H9 (cell line): ENCODE measurements at regions not wholly inside any gene's neighbourhood (a gene's known extent, or its start where the extent isn't known, plus 50 kb on each side); places are given as distances from the start of the nearest gene placed in this dataset.

ENCODE experiments used
- DNase-seq: peaks from one replicate; pipeline ENCODE4 v3.0.0-alpha.2; 2017
- H2AFZ ChIP-seq: one replicate; pipeline ENCODE4 v1.6.1; 2013; ENCODE audit warnings: mild to moderate bottlenecking, low read length, control low read depth, moderate library complexity
- H2AK5ac ChIP-seq: 2 replicates; pipeline ENCODE4 v1.6.1; 2013; ENCODE audit warnings: low read length, control low read depth, mixed read lengths; ENCODE audit not compliant: insufficient read length
- H2BK120ac ChIP-seq: one replicate; pipeline ENCODE4 v1.6.1; 2013; ENCODE audit warnings: low read depth, mild to moderate bottlenecking, low read length, control low read depth, inconsistent platforms; ENCODE audit not compliant: poor library complexity, severe bottlenecking
- H2BK12ac ChIP-seq: 2 replicates; pipeline ENCODE4 v1.6.1; 2013; ENCODE audit warnings: low read length, control low read depth, mixed read lengths, low read depth; ENCODE audit not compliant: insufficient read length
- H2BK15ac ChIP-seq: 2 replicates; pipeline ENCODE4 v1.6.1; 2013; ENCODE audit warnings: low read depth, low read length, control low read depth
- H2BK20ac ChIP-seq: one replicate; pipeline ENCODE4 v1.6.1; 2013; ENCODE audit warnings: low read depth, mild to moderate bottlenecking, low read length, control low read depth, inconsistent platforms; ENCODE audit not compliant: poor library complexity, severe bottlenecking
- H2BK5ac ChIP-seq: 2 replicates; pipeline ENCODE4 v1.6.1; 2013; ENCODE audit warnings: low read length, control low read depth, mixed read lengths; ENCODE audit not compliant: insufficient read length
- H3K14ac ChIP-seq: 2 replicates; pipeline ENCODE4 v1.6.1; 2013; ENCODE audit warnings: low read length, control low read depth; ENCODE audit not compliant: insufficient read depth
- H3K18ac ChIP-seq: 2 replicates; pipeline ENCODE4 v1.6.1; 2013; ENCODE audit warnings: low read depth, mild to moderate bottlenecking, mixed read lengths, low read length, control low read depth; ENCODE audit not compliant: insufficient read length
- H3K23ac ChIP-seq: 2 replicates; pipeline ENCODE4 v1.6.1; 2013; ENCODE audit warnings: low read length, control low read depth, mixed read lengths, low read depth; ENCODE audit not compliant: insufficient read length
- H3K23me2 ChIP-seq: 2 replicates; pipeline ENCODE4 v1.6.1; 2013; ENCODE audit warnings: low read depth, mild to moderate bottlenecking, mixed read lengths, low read length, control low read depth; ENCODE audit not compliant: insufficient read length, poor library complexity, severe bottlenecking
- H3K27ac ChIP-seq: 2 replicates; pipeline ENCODE4 v1.5.1; 2013; ENCODE audit warnings: low read length, control low read depth, mixed read lengths, low read depth; ENCODE audit not compliant: insufficient read length
- H3K27me3 ChIP-seq: 2 replicates; pipeline ENCODE4 v1.6.1; 2013; ENCODE audit warnings: low read length, control low read depth, inconsistent platforms; ENCODE audit not compliant: insufficient read depth
- H3K4ac ChIP-seq: 2 replicates; pipeline ENCODE4 v1.6.1; 2013; ENCODE audit warnings: low read depth, mild to moderate bottlenecking, control low read depth, inconsistent platforms, low read length, moderate library complexity
- H3K4me1 ChIP-seq: 2 replicates; pipeline ENCODE4 v1.6.1; 2013; ENCODE audit warnings: low read length, control low read depth, inconsistent platforms; ENCODE audit not compliant: insufficient read depth
- H3K4me2 ChIP-seq: 2 replicates; pipeline ENCODE4 v1.6.1; 2013; ENCODE audit warnings: low read length, control low read depth, mixed read lengths; ENCODE audit not compliant: insufficient read length, insufficient read depth
- H3K56ac ChIP-seq: 2 replicates; pipeline ENCODE4 v1.6.1; 2013; ENCODE audit warnings: low read depth, mild to moderate bottlenecking, mixed read lengths, low read length, control low read depth; ENCODE audit not compliant: insufficient read length
- H3K79me1 ChIP-seq: 2 replicates; pipeline ENCODE4 v1.6.1; 2013; ENCODE audit warnings: low read depth, mild to moderate bottlenecking, moderate library complexity, low read length, control low read depth, inconsistent platforms; ENCODE audit not compliant: insufficient read depth, poor library complexity, severe bottlenecking
- H3K79me2 ChIP-seq: 2 replicates; pipeline ENCODE4 v1.6.1; 2013; ENCODE audit warnings: low read length, control low read depth, inconsistent platforms; ENCODE audit not compliant: insufficient read depth
- H3K9ac ChIP-seq: 2 replicates; pipeline ENCODE4 v1.6.1; 2013; ENCODE audit warnings: low read length, control low read depth, mixed read lengths; ENCODE audit not compliant: insufficient read length; ENCODE audit errors: extremely low read depth
- H3K9me3 ChIP-seq: one replicate; pipeline ENCODE4 v1.6.1; 2013; ENCODE audit warnings: low read depth, low read length, inconsistent platforms; ENCODE audit not compliant: control insufficient read depth
- H3T11ph ChIP-seq: one replicate; pipeline ENCODE4 v1.6.1; 2013; ENCODE audit warnings: mild to moderate bottlenecking, low read length, control low read depth, inconsistent platforms
- H4K20me1 ChIP-seq: one replicate; pipeline ENCODE4 v1.6.1; 2013; ENCODE audit not compliant: control insufficient read depth, insufficient read length, insufficient read depth
- H4K5ac ChIP-seq: 2 replicates; pipeline ENCODE4 v1.6.1; 2013; ENCODE audit warnings: low read depth, mild to moderate bottlenecking, mixed read lengths, low read length, control low read depth; ENCODE audit not compliant: insufficient read length
- H4K8ac ChIP-seq: replicated peaks from 2 replicates; pipeline ENCODE4 v1.6.1; 2013; ENCODE audit warnings: low read length, control low read depth, mixed read lengths, low read depth; ENCODE audit not compliant: insufficient read length
- H4K91ac ChIP-seq: 2 replicates; pipeline ENCODE4 v1.6.1; 2013; ENCODE audit warnings: low read depth, mild to moderate bottlenecking, moderate library complexity, mixed read lengths, low read length, control low read depth; ENCODE audit not compliant: insufficient read length
- H3K27ac Mint-ChIP-seq, 3 experiments: 2 replicates in 2 of 3; 3 replicates in 1 of 3; pipeline ENCODE4 v1.8.0; 2020 to 2021; ENCODE audit warnings: mixed read lengths in 3 of 3, mild to moderate bottlenecking in 1 of 3, moderate library complexity in 1 of 3
- H3K27me3 Mint-ChIP-seq: 2 replicates; pipeline ENCODE4 v1.8.0; 2021; ENCODE audit warnings: low read depth, mild to moderate bottlenecking, moderate library complexity, mixed read lengths
- H3K36me3 Mint-ChIP-seq, 3 experiments: 2 replicates in 2 of 3; 3 replicates in 1 of 3; pipeline ENCODE4 v1.8.0; 2020 to 2021; ENCODE audit warnings: low read depth in 3 of 3, mixed read lengths in 3 of 3; ENCODE audit not compliant: insufficient read depth in 1 of 3
- H3K4me1 Mint-ChIP-seq, 2 experiments: 2 replicates each; pipeline ENCODE4 v1.8.0; 2020; ENCODE audit warnings: mixed read lengths in 2 of 2
- H3K4me3 Mint-ChIP-seq, 2 experiments: 2 replicates in 1 of 2; 3 replicates in 1 of 2; pipeline ENCODE4 v1.8.0; 2020 to 2021; ENCODE audit warnings: mild to moderate bottlenecking in 2 of 2, mixed read lengths in 2 of 2, moderate library complexity in 1 of 2
- H3K9me3 Mint-ChIP-seq, 2 experiments: 2 replicates in 1 of 2; 3 replicates in 1 of 2; pipeline ENCODE4 v1.8.0; 2020; ENCODE audit warnings: mild to moderate bottlenecking in 2 of 2, mixed read lengths in 2 of 2, moderate library complexity in 1 of 2
- CTCF ChIP-seq: fragments of 200-600 bp; sonication (generic); conservative IDR thresholded peaks from 3 replicates; pipeline ENCODE4 v1.8.0; 2021; ENCODE audit warnings: antibody characterized with exemption, mild to moderate bottlenecking
- WGBS: extraction: QIAGEN DNeasy Blood & Tissue Kit; methylation state at CpG from one replicate; pipeline ENCODE4 v1.1.7; 2013; ENCODE audit warnings: missing lambda C conversion rate, low lambda C conversion rate, mixed read lengths; ENCODE audit not compliant: insufficient read length; ENCODE audit errors: extremely low coverage; 5-methylcytosine and 5-hydroxymethylcytosine counted together

GRCh38 chr13:74651121-74651520, 516.9 kb upstream of the KLF12 start:
- Histone ChIP-seq H3K4me2 (no peak overlapping the region), H4K5ac (no peak overlapping the region), H4K20me1 (no peaks in the 10 kb centered on the region), H3T11ph (no peak overlapping the region), H2BK12ac (no peak overlapping the region), H3K18ac (no peak overlapping the region), H3K79me1 (no peaks in the 10 kb centered on the region), H4K91ac (no peak overlapping the region), H3K4me1 (peaks cover 3% of the 10 kb centered on the region; the same call in 1 of the 2 replicates), H3K56ac (no peak overlapping the region), H3K79me2 (no peaks in the 10 kb centered on the region), H3K27me3 (no peaks in the 10 kb centered on the region), H3K14ac (no peak overlapping the region), H2AK5ac (no peak overlapping the region), H3K9ac (no peak overlapping the region), H2BK120ac (no peak overlapping the region), H2AFZ (no peak overlapping the region), H3K27ac (no peak overlapping the region), H3K23me2 (no peaks in the 10 kb centered on the region), H3K23ac (no peak overlapping the region), H3K9me3 (no peaks in the 10 kb centered on the region), H2BK15ac (no peak overlapping the region), H2BK20ac (no peak overlapping the region), H2BK5ac (no peak overlapping the region), H4K8ac (no peak overlapping the region), H3K4ac (no peak overlapping the region)
- H3K27me3 Mint-ChIP-seq, result no peaks in the 10 kb centered on the region
- H3K4me1 Mint-ChIP-seq, result peaks cover 2% of the 10 kb centered on the region in 2 experiments; a peak in 3 of 4 replicates
- no CpG with 5 or more reads among the region's 1 CpG for WGBS
- no peaks in the 10 kb centered on the region for H3K36me3 Mint-ChIP-seq
- no peak for TF ChIP-seq CTCF
- DNase-seq, result no peak
- H3K4me3 Mint-ChIP-seq, result no peak overlapping the region
- no peak overlapping the region; a peak in 1 of 7 replicates for H3K27ac Mint-ChIP-seq
- no peaks in the 10 kb centered on the region for H3K9me3 Mint-ChIP-seq
